GM19240 (cell line): ENCODE measurements at regions not wholly inside any gene's neighbourhood (a gene's known extent, or its start where the extent isn't known, plus 50 kb on each side); places are given as distances from the start of the nearest gene placed in this dataset.

Experiments used
- DNase-seq: peaks from one replicate; pipeline ENCODE4 v3.0.0; 2011; ENCODE audit warnings: low spot score; ENCODE audit not compliant: insufficient read length

DNA sequence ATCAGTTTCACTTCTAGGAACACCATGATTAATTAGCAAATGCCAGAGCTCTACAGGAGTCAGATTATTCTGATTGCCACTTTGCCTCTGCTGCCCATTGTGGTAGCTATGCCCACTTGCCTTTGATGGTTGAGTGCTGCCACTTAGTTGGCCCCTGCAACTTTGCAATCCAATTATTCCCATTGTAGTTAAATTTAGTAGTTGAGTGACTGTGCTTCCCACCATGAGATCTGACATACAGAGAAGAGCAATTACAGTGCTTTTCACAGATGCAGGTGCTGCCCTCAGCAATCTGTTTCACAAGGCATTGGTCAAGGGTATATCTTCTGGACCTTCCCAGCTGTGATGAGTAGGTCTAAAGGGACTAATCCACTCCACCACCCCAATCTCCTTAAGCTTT is 468.4 kb upstream of the RGS6 start:
- no peak for DNase-seq

DNA sequence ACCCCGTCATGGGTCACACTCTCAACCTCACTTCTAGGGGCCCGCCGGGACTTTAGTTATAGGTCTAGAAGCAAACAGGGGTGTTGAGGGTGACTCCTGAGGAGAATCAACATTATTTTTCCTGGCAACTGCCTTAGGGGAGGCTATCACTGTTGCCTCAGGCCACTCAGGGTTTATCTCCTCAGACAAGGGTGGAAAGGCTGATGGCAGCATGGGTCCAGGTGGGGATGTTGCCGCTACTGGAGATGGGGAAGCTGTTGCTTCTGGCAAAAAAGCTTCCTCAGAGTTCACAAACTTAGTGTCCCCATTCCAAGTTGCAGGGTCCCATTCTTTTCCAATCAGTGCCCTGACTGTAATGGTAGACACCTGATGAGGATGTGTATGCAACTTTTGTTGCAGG is 467.4 kb upstream of the RGS6 start:
- no peak for DNase-seq

DNA sequence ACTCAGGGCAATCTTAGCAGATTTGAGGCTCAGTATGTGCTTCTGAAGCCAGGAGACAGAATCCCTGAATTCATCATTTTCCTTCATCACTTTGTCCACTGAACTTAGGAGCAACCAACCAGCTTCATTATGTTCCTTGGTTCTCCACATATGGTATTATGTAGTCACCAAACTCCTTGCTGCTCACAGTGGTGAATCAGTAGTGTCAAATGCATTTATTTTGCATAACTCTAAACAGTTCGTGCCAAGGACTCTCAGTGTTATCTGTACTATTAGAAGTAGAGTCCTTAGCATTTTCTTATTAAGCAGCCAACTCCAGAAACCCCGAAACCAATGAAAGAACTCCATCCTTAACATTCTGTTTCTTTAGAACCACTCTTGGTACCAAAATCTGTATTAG is 466.9 kb upstream of the RGS6 start:
- no peak for DNase-seq

DNA sequence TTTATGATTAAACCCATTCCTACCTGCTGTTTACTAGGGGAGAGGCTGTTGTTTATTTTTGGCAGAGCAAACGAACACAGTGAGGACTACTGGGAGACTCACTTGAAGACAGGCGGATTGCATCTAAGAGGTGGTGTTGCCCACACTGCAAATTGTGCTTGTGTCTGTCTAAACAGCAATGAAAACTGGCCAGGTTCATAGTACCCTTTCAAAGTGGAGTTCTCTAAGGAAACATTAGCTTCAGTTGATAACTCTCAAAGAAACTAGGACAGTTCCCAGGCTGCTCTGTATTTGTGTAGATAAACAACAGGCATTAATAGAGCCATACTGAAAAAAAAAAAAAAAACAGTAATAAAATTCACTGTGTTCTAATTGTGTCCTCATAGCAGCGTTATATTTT is 466.0 kb upstream of the RGS6 start:
- no peak for DNase-seq

DNA sequence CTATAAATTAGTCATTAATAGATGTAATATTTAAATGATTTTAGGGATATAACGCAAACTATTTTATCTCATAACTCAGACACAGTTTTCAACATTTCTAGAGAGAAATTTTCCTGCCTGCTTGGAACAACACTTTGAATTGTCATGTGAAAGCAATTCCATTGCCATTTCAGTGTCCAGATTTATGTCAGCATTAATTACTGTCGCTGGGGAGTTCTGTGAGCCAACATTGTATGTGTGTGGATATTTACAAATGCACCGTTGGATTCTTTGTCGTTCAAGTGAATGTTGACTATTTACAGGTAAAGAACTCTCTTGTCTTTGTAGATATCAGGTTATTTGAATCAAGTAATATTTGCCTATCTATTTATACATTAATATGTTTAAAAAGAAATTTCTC is 465.3 kb upstream of the RGS6 start:
- DNase-seq: no peak

DNA sequence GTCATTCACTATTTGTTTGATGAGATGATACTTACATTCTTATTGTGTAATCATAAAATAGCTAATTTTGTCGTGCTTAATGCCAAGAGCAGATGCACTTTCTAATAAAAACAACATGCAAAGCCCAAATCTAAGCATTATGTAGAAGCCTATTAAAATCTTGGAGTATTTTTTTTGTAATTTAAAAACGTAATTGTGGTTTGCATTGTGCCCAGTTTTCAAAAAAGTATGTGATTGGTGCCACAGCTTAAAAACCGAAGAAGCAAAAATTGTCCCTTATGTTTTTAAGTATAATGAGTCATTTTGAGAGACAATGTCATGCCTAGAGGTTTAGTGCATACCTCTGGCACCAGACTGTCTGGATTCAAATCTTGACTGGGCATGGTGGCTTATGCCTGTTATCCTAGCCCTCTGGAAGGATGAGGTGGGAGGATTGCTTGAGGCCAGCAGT is 464.8 kb upstream of the RGS6 start:
- DNase-seq: no peak

DNA sequence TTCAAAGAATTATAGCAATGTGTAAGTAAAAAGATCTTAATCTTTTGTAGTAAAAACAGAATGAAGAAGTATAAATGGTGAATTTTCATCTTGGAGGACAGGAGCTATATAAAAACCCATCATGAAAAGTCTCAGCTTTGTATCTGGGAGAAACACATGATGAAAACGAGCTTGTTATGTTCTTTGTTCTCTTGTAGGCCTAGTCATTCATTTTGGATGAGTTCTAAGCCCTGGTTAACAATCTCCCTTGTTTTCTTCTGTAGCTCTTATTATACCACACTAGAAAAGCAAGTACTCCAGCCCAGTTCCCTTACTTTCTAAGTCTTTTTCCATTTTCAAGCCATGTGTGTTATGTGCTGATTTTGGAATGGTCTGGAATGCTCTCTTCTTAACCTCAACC is 463.5 kb upstream of the RGS6 start:
- DNase-seq: no peak

DNA sequence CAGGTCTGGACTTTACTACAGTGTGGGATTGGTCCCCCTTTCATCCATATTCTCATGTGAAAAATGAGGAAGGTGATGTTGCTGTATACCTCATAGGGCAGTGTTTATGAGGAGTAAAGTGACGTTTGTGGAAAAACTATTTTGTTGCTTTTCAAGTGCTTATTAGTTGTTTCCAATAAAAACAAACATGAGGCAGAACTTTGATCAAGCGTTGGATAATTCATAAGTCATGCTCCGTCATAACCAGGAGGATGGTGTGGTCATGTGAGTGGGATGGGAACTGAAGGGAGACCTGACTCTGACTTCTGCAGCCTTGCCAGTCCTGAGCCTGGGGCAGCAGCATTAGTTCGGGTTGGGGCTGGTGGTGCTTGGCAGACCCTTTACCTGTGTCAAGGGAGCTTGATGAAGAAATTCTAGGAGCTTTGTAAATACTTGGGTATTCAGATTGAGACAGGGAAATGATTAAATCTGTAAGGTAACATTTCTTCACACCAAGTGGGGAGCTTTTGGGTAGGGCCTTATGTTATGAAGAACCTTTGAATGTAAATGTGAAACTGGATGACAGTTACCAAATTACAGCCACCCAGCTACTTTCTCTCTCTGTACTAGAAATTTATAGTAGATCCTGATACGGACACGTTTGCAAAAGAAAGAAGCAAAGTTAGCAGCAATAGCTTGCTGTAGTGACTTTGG is 462.4 kb upstream of the RGS6 start:
- no peak for DNase-seq

DNA sequence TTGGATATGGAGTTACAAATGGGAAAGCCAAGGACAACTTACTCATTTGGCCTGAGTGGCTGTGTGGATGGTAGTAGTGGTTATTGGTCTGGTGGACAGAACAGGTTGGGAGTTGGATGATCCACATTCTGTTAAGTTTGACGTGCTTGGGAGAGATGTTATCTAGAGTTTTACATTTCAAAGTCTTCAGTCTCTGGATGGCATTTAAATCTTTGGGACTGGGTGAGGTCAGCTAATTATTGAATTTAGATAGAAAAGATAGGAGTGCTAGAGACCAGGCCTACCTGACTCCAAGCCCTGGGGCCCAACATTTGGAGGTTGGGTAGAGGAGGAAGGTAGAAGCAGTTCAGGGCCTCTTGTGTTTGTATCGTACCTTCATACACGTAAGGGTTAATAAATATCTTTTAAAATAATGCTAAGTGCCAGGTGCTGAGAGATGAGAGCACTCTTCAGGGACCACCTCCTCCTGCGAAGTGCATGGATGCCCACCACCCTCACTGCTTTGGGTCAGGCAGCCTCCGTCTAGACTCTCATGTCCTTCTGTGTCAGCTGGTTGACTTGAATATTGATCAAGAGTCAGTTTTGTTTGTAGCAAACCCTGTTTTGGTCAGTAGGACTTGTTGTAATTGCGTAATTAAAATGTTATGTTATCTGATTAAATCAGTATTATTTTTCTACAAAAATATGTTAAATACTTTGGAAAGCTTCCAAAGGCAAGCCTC is 460.4 kb upstream of the RGS6 start:
- DNase-seq: no peak

DNA sequence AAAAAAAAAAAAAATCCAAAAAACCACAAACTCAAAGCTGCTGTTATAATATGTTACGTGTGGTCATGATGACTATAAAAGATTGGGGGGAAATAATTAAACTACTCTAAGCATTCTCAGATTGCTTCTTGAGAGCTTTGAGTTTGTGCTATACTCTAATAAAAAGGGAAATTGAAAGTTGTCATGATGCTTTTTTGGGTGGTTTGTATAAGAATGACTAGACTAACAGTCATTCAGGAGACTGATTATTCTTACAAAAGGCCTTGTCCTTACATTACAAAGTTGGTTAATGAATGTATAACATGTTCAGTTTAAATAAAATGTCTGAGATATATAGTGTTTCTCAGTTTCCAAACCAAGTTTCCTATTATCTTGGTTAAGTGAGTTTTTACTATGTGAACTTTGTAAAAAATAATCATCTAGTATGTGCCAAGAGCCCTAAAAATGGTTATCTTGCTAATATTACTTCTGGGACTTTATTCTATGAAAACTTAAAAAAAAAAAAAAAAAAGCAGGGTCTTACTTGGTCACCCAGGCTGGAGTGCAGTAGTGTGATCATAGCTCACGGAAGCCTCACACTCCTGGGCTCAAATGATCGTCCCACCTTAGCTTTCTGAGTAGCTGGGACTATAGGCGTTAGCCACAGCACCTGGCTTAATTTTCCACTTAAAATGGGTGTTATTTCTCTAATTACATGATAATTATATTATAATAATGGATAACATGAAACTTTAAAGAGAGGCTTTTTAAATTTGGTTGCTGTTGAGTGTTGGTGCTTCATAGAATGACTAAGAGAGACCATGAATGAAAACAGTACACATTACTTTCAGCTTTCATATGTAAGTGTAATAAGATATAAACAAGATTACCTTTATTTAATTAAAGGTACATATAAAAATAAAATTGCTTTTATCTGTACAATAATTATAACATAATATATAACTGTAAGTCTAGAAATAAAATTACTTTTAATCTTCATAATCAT is 459.6 kb upstream of the RGS6 start:
- DNase-seq: no peak

DNA sequence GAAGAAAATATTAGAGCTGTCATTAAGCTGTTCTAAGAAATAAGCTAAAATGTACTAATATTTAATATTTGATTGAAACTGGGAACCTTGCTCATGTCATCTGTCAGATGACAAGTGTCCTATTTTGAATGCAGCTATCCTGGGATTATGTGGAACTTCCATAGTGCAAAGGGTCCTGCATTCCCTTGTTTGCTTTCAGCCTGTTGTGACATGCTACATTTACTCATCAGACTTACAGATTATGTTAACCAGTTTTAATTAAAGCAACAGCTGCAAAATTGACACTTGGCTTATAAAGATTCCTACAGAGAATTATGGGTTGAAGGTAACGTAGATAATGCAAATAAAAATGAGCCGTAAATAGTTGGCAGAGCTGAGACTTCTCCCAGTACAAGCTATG is 458.4 kb upstream of the RGS6 start:
- no peak for DNase-seq

DNA sequence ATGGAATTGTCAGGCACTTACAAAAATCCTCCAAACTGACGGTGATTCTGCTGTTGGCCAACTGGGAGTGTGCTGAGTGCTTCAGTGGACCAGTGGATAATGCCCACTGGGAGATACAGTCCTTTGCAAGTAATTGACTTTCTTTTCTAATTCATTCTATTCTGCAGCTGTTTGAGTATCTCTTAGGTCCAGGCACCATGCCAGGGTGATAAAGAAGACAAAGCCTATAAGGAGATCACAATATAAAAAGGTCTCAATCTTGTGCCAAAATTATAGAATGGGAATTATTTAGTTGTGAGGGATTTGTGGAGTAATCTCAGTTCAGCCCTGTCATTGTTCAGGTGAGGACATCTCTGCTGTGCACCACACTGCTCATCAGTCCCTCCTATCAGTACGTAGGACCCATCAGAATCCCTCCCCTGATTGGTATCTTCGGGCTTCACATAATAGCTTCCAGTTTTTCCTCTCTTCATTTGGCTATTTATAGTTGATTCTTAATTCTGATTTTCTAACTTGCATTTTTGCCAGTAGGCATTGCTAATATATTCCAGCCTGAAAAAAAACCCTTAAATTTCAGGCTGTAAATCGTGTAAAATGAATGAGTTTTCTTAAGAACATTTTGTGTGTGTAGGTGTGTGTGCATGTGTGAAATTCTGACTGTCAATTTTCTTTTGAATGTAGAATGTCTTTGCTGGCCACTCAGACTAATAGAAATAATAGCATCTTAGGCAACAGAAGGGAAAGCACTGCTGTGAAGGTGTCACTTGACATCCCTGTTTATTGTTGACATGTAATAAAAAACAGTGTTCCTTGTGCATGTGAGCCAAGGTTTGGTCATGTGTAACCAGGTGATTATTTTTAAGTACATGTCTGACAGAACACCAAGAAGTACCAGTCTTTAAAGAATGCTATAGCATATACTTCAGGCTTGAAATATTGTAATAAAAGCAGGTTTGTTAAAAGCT is 457.6 kb upstream of the RGS6 start:
- no peak for DNase-seq

DNA sequence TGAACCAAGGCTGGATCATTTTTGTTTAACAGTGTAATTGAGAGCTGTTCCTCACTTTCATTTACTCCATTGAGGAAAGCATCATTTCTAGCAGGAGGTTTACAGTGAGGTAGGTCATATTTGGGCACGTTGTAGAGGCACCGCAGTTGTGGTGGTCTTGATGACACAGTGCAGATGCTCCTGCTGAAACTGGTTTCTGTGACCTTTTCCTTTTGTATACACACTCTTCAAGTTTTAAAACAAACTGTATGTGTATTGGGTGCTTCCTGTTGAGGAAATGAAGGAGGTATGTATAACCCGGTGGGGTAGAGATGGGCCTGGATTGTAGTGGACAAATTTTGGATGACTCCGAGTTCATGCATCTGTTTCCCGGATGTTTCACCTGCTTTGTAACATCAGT is 456.3 kb upstream of the RGS6 start:
- DNase-seq: no peak

DNA sequence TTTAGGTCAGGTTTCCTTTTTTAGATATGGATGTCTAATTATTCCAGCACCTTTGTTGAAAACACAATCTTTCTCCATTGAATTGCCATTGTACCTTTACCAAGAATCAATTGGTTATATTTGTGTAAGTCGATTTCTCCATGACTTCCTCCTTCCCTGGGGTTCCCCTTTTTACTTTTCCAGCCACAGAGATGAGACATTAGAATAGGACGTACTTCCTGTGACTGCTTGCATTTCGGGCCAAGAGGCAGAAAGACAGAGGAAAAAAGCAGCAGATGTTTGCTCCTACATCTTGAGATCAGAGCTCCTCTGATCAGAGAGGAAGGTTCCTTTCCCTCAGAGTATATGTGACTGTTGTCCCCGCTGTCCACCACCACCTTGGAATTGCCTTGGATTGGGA is 453.7 kb upstream of the RGS6 start:
- no peak for DNase-seq

DNA sequence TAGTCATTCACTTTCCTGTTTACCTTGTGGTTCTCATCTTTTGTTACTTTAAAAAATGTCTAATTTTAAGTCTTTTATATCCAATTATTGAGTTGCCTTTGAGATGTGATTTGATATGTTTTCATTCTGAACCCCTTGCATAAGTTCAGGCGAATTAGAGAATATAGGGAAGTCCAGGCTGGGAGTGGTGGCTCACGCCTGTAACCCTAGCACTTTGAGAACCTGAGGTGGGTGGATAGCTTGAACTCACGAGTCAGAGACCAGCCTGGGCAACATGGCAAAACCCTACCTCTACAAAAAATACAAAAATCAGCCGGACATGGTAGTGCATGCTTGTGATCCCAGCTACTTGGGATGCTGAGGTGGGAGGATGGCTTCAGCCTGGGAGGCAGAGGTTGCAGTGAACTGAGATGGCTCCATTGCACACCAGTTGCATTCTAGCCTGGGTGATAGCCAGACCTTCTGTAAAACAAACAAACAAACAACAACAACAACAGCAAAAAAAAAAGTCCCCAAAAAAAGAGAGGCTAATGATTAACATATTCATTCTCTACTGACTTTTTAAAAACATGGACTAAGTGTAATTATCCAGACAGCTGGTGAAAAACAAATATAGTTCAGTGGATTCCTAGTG is 451.1 kb upstream of the RGS6 start:
- no peak for DNase-seq

DNA sequence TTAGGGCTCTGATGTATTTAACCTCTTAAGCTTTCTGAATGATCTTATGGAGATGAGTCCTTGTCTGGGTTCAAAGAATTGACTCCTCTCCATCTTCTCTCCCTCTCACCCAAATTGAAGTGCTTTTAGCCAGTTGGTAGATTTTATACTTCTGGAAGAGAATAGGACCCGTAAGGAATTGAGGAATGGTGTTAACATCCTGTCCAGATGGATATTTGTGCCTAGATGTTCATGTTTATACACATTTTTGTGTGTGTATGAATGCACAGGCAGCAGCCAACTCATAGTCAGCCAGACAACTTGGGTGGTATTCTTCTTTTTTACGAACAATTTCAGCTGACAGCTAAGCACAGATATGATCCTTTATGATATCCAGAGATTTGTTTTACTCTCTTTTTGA is 449.6 kb upstream of the RGS6 start:
- no peak for DNase-seq

DNA sequence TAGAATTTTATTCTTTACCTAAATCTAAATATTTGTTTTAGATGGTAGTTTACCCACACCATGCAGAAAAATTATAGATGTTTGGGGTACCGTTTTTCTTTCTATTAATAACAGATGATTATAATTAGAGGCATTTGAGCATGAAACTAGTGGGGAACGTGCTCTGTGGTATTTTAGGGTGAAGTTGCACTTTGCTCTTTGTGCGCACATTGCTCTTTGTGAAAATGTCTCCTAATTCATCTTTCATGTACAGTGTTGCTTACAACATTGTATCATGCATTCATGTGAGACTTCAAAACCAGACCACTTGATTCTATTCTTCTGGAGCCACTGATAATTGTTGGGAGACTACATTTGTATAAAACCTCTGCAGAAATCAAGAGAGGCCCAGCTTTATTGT is 449.1 kb upstream of the RGS6 start:
- no peak for DNase-seq

DNA sequence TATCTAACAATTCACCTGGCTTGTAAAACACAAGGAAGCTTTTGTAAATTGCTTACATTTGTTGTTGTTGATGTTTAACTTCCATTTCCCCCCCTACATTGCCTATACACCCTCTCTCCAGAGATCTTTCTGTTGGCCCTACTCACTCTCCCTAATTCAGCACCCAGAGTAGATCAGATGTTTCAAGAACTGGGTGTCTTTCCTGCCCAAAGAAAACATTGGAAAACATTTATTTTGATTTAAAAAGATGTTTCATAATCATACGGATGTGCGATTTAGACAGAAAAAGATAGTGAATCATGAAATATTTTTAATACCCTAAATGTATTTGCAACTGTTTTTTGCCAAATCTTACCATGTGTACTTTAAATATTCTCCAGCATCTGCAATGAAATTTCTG is 446.4 kb upstream of the RGS6 start:
- DNase-seq: no peak

DNA sequence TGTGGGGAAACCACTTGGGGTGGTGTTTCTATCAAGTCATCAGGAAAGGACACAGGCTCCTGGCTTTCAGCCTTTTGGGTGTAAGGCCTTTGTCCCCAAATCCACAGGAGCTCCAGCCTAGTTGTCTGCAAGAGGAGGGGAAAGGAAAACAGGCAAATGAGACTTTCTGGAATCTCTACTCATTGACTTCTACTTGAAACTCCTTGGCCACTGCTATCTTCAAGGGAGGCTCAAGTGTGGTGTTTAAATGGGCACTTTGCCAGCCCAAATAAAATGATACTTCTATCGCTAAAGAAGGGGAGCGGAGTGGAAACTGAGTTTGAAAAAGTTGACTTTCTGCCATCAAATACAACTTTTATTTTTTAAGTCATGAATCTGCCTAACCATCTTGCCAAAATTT is 445.9 kb upstream of the RGS6 start:
- no peak for DNase-seq

DNA sequence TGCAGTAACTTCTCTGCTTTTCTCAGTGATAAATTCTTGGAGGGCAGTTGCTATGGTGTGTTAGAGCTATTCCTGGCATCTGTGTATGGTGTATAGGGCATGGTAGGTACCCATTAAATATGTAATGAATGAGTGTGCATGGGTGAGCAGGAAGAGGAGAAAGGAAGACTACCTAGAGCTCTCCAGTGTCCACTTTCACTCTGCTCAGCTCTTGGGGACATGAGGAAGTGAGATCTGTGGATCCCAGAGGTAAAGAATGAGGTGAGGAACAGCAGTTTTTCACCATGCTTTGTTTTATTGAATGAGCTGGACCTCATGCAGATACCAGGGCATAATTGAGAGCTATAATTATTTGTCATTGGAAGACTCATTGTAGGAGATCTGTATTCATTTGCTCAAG is 444.8 kb upstream of the RGS6 start:
- DNase-seq: no peak
